Neural cell (in vitro differentiated cells): ENCODE measurements at regions not wholly inside any gene's neighbourhood (a gene's known extent, or its start where the extent isn't known, plus 50 kb on each side); places are given as distances from the start of the nearest gene placed in this dataset.

Experiments
- EZH2 ChIP-seq: fragments of 200-600, 300-800 bp; shearing (Covaris generic), sonication (generic); IDR thresholded peaks from 2 replicates; pipeline ENCODE4 v1.6.1; 2014; ENCODE audit warnings: antibody characterized with exemption, low read length, borderline replicate concordance, mild to moderate bottlenecking; ENCODE audit not compliant: insufficient read depth, poor library complexity, severe bottlenecking
- TAF1 ChIP-seq: IDR thresholded peaks from 2 replicates; pipeline ENCODE4 v1.6.1; 2012; ENCODE audit warnings: low read depth

GRCh38 chr21:43343992-43344886 is 82.7 kb downstream of the SIK1 start:
- TF ChIP-seq TAF1 (no peak), EZH2 (no peak)
